Activated naive CD4-positive, alpha-beta T cell treated with anti-CD3 and anti-CD28 coated beads for 36 hours (primary cell): ENCODE measurements at regions not wholly inside any gene's neighbourhood (a gene's known extent, or its start where the extent isn't known, plus 50 kb on each side); places are given as distances from the start of the nearest gene placed in this dataset.
"Not testable (repeated sequence)": the region's sequence is repeated elsewhere in the genome, so short reads cannot be mapped to it uniquely, and the experiment has no call there.

ENCODE experiments used
- CTCF ChIA-PET: fragments of 350-600 bp; sonication (Branson Sonifier 250); formaldehyde crosslinking; loops from one replicate; lab custom pipeline; 2021; ENCODE audit warnings: antibody characterized with exemption; lab: Charles Lee
- DNase-seq: peaks from one replicate; pipeline ENCODE4 v3.0.0-alpha.2; 2020
- H3K27ac Mint-ChIP-seq: one replicate; pipeline ENCODE4 v1.8.0; 2021; ENCODE audit warnings: mild to moderate bottlenecking, mixed read lengths
- H3K27me3 Mint-ChIP-seq: one replicate; pipeline ENCODE4 v1.8.0; 2021; ENCODE audit warnings: low read depth, mixed read lengths
- H3K36me3 Mint-ChIP-seq: one replicate; pipeline ENCODE4 v1.8.0; 2021; ENCODE audit warnings: low read depth, mixed read lengths
- H3K4me1 Mint-ChIP-seq: one replicate; pipeline ENCODE4 v1.8.0; 2021; ENCODE audit warnings: low read depth, mixed read lengths
- H3K4me3 Mint-ChIP-seq: one replicate; pipeline ENCODE4 v1.8.0; 2021; ENCODE audit warnings: mild to moderate bottlenecking, moderate library complexity, mixed read lengths
- H3K9me3 Mint-ChIP-seq: one replicate; pipeline ENCODE4 v1.8.0; 2021; ENCODE audit warnings: mixed read lengths
- intact Hi-C: fragments of 100-400 bp; cut with micrococcal nuclease; formaldehyde crosslinking; loops from one replicate; pipeline ENCODE4 v1.15.1; 2023

DNA sequence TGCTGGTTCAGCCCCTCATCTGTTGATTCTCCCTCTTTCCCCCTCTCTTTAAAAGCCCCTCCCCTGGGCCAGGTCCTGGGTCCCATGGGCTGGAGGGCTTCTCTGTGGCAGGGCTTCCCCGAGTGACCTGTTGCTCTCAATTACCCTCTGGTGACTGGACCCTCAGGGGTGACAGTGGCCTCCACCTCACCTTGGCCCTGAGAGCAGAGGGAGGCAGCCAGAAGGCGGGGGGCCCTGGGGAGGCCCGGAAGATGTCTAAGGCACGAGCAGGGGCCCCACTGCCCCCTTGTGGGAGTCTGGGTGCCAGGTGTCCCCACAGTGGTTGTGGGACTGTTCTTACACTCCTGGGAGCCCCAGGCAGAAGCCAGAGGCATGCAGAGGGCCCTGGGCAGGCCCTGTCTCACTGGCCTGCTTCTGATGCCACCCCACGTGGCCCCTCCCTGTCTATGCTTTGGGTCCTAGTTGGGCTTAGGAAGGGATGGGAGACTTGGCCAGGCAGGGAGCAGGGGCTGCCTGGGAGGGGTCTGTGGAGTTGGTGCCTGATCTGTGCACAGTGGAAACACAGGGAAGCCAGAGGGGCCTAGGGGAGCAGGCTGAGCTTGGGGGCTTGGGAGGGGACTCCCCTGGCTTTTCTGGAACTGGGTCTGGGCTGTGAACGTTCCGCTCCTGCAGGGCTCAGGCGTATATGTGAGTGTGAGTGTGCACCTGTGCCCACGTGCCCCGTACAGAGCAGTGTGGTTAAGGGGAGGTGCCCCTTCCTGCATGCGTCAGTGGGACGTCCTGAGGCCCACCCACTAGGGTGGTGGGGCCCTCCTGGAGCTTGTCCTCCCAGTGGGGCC is 179.7 kb downstream of the TMEM121 start:
- intact Hi-C loops, H3K27ac Mint-ChIP-seq, H3K9me3 Mint-ChIP-seq, H3K36me3 Mint-ChIP-seq, DNase-seq, H3K27me3 Mint-ChIP-seq, CTCF ChIA-PET, H3K4me3 Mint-ChIP-seq, H3K4me1 Mint-ChIP-seq: not testable (repeated sequence)

DNA sequence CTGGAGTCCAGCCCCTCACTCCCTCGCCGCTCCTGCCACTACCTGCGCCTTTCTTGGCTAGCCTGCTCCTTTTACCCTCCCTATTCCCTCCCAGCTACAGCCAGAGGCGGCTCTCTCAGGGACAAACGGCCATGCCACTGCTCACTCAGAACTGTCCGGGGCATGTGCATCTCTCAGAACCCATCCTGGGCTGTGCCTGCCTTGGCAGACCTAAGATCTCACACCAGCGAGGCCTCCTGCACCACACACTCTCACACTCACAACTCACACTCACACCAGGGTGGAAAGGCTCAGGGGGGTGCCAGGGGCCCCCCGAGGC is 180.3 kb downstream of the TMEM121 start:
- H3K4me1 Mint-ChIP-seq, H3K9me3 Mint-ChIP-seq, H3K4me3 Mint-ChIP-seq, CTCF ChIA-PET, H3K27me3 Mint-ChIP-seq, intact Hi-C loops, H3K27ac Mint-ChIP-seq, H3K36me3 Mint-ChIP-seq, DNase-seq: not testable (repeated sequence)

DNA sequence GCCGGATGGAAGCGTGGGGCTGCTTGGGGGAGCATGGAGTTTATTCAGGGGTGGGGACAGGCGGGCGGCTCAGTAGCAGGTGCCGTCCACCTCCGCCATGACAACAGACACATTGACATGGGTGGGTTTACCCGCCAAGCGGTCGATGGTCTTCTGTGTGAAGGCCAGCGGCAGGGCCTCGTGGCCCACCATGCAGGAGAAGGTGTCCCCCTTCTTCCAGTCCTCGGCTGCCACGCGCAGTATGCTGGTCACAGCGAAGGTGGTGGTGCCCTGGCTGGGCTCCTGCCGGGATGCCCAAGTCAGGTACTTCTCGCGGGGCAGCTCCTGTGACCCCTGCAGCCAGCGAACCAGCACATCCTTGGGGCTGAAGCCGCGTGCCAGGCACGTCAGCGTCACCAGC is 180.7 kb downstream of the TMEM121 start:
- DNase-seq, CTCF ChIA-PET, H3K4me1 Mint-ChIP-seq, H3K9me3 Mint-ChIP-seq, H3K27me3 Mint-ChIP-seq, intact Hi-C loops, H3K4me3 Mint-ChIP-seq, H3K27ac Mint-ChIP-seq, H3K36me3 Mint-ChIP-seq: not testable (repeated sequence)

DNA sequence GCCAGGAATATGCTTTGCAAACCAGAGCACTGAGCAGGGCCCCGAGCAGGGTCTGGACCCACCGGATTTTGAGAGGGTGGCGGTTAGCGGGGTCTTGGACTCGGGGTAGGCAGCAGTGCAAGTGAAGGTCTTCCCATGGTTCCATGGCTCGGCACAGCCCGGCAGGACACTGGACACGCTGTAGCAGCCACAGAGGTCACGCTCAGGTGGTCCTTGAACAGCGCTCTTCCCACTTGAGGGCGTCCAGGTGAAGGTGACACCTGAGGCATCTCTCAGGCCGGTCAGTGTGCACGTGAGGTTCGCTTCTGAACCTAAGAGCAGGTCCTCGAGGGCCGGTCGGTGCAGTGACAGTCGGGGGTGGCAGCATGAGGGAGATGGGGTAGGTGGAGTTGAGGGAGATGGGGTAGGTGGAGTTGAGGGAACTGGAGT is 181.4 kb downstream of the TMEM121 start:
- DNase-seq, CTCF ChIA-PET, H3K27ac Mint-ChIP-seq, intact Hi-C loops, H3K4me3 Mint-ChIP-seq, H3K36me3 Mint-ChIP-seq, H3K9me3 Mint-ChIP-seq, H3K4me1 Mint-ChIP-seq, H3K27me3 Mint-ChIP-seq: not testable (repeated sequence)

DNA sequence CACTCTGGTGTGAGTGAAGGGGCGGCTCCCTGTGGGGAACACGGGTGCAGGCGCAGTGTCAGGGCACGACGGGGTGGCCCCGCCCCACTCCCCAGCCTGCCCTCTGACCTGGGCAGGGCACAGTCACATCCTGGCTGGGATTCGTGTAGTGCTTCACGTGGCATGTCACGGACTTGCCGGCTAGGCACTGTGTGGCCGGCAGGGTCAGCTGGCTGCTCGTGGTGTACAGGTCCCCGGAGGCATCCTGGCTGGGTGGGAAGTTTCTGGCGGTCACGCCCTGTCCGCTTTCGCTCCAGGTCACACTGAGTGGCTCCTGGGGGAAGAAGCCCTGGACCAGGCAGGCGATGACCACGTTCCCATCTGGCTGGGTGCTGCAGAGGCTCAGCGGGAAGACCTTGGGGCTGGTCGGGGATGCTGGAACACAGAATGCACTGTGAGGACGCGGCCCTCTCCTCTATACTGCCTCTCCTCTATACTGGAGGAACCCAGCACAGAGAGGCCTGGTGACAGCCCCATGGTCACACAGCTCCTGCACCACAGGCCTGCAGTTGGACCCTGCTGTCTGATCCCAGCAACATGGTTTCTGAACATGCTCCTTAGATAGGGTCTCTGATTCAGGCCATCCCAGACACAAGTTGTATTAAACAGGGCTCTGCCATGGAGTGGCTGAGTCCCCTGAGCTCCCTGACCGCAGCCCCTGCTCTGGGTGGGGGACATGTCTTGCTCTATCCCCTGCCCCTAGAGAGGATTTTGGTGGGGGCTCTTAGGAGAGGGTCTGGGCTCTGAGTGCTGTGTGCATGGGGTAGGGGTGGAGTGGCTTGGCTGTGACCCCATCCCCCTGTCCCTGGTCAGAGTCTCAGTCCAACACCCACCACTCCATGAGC is 182.1 kb downstream of the TMEM121 start:
- intact Hi-C loops, DNase-seq, CTCF ChIA-PET, H3K27ac Mint-ChIP-seq, H3K27me3 Mint-ChIP-seq, H3K36me3 Mint-ChIP-seq, H3K4me1 Mint-ChIP-seq, H3K9me3 Mint-ChIP-seq, H3K4me3 Mint-ChIP-seq: not testable (repeated sequence)

DNA sequence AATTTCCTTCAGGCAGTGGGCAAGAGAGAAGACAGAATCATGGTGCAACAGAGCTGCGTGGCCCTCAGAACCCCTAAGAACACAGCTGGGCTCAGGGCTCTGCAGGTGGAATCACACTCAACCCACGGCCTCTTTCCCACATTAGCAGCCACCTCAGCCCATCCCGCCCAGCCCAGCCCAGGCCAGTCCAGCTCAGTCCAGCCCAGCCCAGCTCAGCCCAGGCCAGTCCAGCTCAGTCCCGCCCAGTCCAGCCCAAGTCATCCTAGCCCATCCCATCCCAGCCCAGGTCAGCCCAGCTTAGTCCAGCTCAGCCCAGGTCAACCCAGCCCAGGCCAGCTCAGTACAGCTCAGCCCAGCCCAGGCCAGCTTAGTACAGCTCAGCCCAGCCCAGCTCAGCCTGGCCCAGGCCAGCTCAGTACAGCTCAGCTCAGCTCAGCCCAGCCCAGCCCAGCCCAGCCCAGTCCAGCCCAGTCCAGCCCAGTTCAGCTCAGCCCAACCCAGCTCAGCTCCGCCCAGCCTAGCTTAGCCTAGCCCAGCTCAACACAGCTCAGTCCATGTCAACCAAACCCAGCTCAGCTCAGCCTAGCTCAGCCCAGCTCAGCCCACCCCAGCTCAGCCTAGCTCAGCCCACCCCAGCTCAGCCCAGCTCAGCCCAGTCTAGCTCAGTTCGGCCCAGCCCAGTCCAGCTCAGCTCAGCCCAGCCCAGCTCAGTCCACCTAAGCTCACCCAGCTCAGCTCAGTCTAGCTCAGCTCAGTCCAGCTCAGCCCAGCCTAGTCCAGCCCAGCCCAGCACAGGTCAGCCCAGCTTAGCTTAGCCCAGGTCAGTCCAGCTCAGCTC is 183.1 kb downstream of the TMEM121 start:
- no peaks in the 10 kb centered on the region for H3K27me3 Mint-ChIP-seq
- no peak overlapping the region for H3K4me3 Mint-ChIP-seq
- H3K36me3 Mint-ChIP-seq, result no peaks in the 10 kb centered on the region
- intact Hi-C loops, result no loop called here
- H3K27ac Mint-ChIP-seq, result no peak overlapping the region
- H3K9me3 Mint-ChIP-seq, result no peaks in the 10 kb centered on the region
- CTCF ChIA-PET, result interaction anchor here (0.5 to 1.4 kb wide), 2 partner anchors 231 to 234 kb away, joined by 3 to 5 read pairs; no protein-coding TSS in a partner anchor
- no peaks in the 10 kb centered on the region for H3K4me1 Mint-ChIP-seq
- no peak for DNase-seq

DNA sequence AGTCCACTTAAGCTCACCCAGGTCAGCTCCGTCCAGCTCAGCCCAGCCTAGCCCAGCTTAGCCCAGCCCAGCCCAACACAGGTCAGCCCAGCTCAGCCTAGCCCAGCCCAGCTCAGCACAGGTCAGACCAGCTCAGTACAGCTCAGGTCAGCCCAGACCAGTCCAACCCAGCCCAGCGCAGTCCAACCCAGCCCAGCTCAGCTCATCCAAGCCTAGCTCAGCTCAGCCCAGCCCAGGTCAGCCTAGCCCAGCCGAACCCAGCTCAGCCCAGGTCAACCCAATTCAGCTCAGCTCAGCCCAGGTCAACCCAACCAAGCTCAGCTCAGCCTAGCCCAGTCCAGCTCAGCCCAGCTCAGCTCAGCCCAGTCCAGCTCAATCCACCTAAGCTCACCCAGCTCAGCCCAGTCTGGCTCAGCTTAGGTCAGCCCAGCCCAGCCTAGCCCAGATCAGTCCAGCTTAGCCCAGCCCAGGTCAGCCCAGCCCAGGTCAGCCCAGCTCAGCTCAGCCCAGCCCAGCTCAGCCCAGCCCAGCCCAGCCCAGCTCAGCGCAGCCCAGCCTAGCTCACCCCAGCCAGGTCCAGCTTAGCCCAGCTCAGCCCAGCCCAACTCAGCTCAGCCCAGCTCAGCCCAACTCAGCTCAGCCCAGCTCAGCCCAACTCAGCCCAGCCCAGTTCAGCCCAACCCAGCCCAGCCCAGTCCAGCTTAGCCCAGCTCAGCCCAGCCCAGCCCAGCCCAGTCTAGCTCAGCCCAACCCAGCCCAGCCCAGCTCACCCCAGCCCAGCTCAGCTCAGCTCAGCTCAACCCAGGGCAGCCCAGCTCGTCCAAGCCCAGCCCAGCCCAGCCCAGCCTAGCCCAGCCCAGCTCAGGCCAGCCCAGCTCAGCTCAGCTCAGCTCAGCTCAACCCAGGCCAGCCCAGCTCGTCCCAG is 184.0 kb downstream of the TMEM121 start:
- CTCF ChIA-PET, result interaction anchor here (0.5 to 1.4 kb wide), 2 partner anchors 230 to 234 kb away, joined by 3 to 5 read pairs; no protein-coding TSS in a partner anchor

DNA sequence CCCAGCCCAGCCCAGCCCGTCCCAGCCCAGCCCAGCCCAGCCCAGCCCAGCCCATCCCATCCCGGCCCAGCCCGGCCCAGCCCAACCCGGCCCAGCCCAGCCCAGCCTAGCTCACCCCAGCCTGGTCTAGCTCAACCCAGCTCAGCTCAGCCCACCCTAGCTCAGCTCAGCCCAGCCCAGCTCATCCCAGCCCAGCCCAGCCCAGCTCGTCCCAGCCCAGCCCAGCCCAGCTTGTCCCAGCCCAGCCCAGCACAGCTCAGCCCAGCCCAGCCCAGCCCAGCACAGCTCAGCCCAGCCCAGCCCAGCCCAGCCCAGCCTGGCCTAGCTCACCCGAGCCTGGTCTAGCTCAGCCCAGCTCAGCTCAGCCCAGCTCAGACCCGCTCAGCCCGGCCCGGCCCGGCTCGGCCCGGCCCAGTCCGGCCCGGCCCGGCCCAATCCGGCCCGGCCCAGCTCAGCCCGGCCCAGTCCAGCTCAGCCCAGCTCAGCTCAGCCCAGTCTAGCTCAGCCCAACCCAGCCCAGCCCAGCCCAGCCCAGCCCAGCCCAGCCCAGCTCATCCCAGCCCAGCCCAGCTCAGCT is 184.7 kb downstream of the TMEM121 start:
- Mint-ChIP-seq H3K4me3 (no peak overlapping the region), H3K27ac (no peak overlapping the region), H3K27me3 (no peaks in the 10 kb centered on the region), H3K4me1 (no peaks in the 10 kb centered on the region), H3K36me3 (no peaks in the 10 kb centered on the region), H3K9me3 (no peaks in the 10 kb centered on the region)
- DNase-seq, result no peak
- intact Hi-C loops, result no loop called here
- CTCF ChIA-PET, result interaction anchor here (0.5 to 1.4 kb wide), 3 partner anchors 233 to 431 kb away, joined by 3 to 5 read pairs (median 3); no protein-coding TSS in a partner anchor

More for the DNA sequence above, 184.0 kb downstream of the TMEM121 start:
- no peaks in the 10 kb centered on the region for H3K9me3 Mint-ChIP-seq
- H3K4me1 Mint-ChIP-seq, result no peaks in the 10 kb centered on the region
- no peak overlapping the region for H3K4me3 Mint-ChIP-seq
- no peak overlapping the region for H3K27ac Mint-ChIP-seq
- no peaks in the 10 kb centered on the region for H3K36me3 Mint-ChIP-seq
- H3K27me3 Mint-ChIP-seq, result no peaks in the 10 kb centered on the region
- intact Hi-C loops, result no loop called here
- DNase-seq, result no peak

DNA sequence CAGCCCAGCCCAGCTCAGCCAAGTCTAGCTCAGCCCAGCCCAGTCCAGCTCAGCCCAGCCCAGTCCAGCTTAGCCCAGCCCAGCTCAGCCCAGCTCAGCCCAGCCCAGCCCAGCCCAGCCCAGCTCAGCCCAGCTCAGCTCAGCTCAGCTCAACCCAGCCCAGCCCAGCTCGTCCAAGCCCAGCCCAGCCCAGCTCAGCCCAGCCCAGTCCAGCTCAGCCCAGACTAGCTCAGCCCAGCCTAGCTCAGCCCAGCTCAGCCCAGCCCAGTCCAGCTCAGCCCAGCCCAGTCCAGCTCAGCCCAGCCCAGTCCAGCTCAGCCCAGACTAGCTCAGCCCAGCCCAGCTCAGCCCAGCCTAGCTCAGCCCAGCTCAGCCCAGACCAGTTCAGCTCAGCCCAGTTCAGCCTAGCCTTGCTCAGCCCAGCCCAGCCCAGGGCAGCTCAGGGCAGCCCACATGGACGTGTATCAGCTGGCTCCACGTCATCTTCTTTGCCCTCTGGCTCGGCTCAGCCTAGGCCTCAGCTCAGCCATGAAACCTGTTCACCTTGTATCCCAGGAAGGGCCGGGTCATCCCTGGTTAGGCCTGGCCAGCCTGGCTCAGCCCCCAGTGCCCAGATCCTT is 185.6 kb downstream of the TMEM121 start:
- intact Hi-C loops, result no loop called here
- Mint-ChIP-seq H3K9me3 (no peaks in the 10 kb centered on the region), H3K27me3 (no peaks in the 10 kb centered on the region)

DNA sequence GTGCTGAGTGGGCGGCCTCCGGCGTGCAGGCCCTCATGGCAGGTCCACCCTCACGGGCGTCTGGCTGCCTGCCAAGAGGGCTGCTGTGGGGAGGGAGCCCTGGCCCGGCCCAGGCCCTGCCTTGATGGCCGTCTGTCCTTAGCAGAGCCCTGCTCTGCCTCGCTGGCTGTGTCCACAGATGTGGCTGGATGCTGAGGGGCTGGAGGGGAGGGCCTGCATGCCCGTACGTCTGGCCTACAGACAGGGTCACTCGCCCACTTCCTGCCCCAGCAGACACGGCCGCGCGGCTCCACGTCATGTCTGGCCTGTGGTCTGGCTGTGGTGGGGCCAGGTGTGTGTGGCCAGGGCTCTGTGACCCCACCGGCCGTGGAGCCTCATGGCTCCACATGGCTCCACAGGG is 186.3 kb downstream of the TMEM121 start:
- H3K36me3 Mint-ChIP-seq, H3K27ac Mint-ChIP-seq, H3K27me3 Mint-ChIP-seq, H3K4me3 Mint-ChIP-seq, DNase-seq, CTCF ChIA-PET, H3K4me1 Mint-ChIP-seq, intact Hi-C loops, H3K9me3 Mint-ChIP-seq: not testable (repeated sequence)

More for the DNA sequence above, 185.6 kb downstream of the TMEM121 start:
- Mint-ChIP-seq H3K36me3 (no peaks in the 10 kb centered on the region), H3K4me1 (no peaks in the 10 kb centered on the region), H3K4me3 (no peak overlapping the region), H3K27ac (no peak overlapping the region)
- CTCF ChIA-PET, result interaction anchor here (0.5 kb wide), 1 partner anchor 430 kb away, joined by 3 read pairs; no protein-coding TSS in a partner anchor
- no peak for DNase-seq

DNA sequence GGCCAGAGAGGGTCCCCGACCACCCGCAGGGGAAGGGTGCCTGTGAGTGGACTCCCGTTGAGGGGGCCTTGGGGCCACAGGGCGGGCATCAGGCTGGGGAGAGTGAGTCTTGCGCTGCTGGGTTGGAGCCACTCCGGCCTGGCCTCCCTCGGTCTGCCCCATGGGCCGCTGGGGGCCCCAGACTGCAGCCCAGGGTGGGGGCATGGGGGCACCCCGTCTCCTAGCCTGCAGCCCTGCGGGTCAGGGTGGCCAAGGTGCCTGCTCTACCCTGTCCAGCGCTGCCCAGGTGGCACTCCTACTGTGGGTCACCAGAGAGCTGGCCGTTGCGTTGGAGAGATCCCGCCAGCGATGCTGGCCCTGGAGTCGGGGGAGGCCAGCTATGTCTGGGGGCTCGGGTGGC is 186.8 kb downstream of the TMEM121 start:
- DNase-seq, H3K36me3 Mint-ChIP-seq, H3K27me3 Mint-ChIP-seq, H3K9me3 Mint-ChIP-seq, H3K27ac Mint-ChIP-seq, CTCF ChIA-PET, H3K4me1 Mint-ChIP-seq, H3K4me3 Mint-ChIP-seq, intact Hi-C loops: not testable (repeated sequence)
